Peyer's patch (tissue), 4 donors: ENCODE measurements at regions not wholly inside any gene's neighbourhood (a gene's known extent, or its start where the extent isn't known, plus 50 kb on each side); places are given as distances from the start of the nearest gene placed in this dataset.

Experiments
- DNase-seq, 3 donors: peaks; one replicate each; pipeline ENCODE4 v3.0.0-alpha.2; 2017 to 2019
- H3K27ac ChIP-seq, 4 donors: fragments of 200-600 bp; sonication (generic); one replicate each; pipeline ENCODE4 v1.5.1; 2016 to 2019
- H3K27me3 ChIP-seq, 2 donors: fragments of 200-600 bp; sonication (generic); one replicate each; pipeline ENCODE4 v1.5.1; 2019
- H3K36me3 ChIP-seq, 3 donors: fragments of 200-600 bp; sonication (generic); one replicate each; pipeline ENCODE4 v1.5.1; 2016 to 2019
- H3K4me1 ChIP-seq, 4 donors: fragments of 200-600 bp; sonication (generic); one replicate each; pipeline ENCODE4 v1.5.1; 2016 to 2019
- H3K4me3 ChIP-seq, 4 donors: fragments of 200-600 bp; sonication (generic); 1 replicate in 3 of 4; 2 replicates in 1 of 4; pipeline ENCODE4 v1.5.1; 2016 to 2019; ENCODE audit warnings: mild to moderate bottlenecking in 1 of 4
- H3K9me3 ChIP-seq, 4 donors: fragments of 200-600 bp; sonication (generic); one replicate each; pipeline ENCODE4 v1.5.1; 2016 to 2019; ENCODE audit warnings: mild to moderate bottlenecking in 1 of 4
- POLR2A ChIP-seq, 2 donors: fragments of 450-650 bp; IDR thresholded peaks; one replicate each; pipeline ENCODE4 v1.5.1; 2017; ENCODE audit warnings: antibody characterized with exemption in 2 of 2, mild to moderate bottlenecking in 2 of 2, moderate library complexity in 2 of 2
- TF ChIP-seq, protein P1 (sequence below), 6 experiments: fragments of 450-650 bp in 4 of 6; fragments of 200-600 bp in 2 of 6; sonication (generic) in 1 of 6; IDR thresholded peaks; one replicate each; pipeline ENCODE4 v1.5.1; 2017 to 2019; ENCODE audit warnings: antibody characterized with exemption in 6 of 6, mild to moderate bottlenecking in 3 of 6, moderate library complexity in 1 of 6

DNA sequence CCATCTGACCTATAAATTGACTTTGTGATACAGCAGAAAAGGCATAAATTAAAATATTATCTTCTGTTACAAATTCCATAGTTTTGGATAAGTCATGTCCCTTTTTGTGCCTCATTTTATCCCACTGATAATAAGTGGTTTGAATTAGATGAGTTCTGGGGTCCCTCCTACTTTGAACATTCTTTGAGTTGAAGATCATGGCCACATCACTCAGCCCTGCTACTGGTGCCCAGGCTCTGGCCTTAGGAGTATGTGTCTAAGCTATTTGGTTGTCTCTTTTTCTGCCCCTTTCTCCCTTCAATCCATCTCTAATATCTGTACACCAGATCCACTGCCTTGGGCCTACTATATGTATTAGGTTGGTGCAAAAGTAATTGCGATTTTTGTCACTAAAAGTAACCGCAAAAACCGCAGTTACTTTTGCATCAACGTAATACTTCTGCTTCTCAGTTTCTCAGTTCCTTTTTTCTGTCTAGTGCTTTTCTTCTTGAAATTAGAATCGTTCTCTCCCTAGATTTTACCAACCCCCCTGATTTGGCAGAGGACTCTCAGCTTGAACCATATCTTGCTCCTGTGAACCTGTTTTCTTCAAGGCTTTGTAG is 362.5 kb upstream of the TNP1 start:
- no peak overlapping the region for H3K27ac ChIP-seq
- H3K36me3 ChIP-seq, result no peaks in the 10 kb centered on the region
- H3K4me3 ChIP-seq, result no peak overlapping the region
- DNase-seq, result no peak
- no peaks in the 10 kb centered on the region for H3K27me3 ChIP-seq
- TF ChIP-seq, protein P1, sequence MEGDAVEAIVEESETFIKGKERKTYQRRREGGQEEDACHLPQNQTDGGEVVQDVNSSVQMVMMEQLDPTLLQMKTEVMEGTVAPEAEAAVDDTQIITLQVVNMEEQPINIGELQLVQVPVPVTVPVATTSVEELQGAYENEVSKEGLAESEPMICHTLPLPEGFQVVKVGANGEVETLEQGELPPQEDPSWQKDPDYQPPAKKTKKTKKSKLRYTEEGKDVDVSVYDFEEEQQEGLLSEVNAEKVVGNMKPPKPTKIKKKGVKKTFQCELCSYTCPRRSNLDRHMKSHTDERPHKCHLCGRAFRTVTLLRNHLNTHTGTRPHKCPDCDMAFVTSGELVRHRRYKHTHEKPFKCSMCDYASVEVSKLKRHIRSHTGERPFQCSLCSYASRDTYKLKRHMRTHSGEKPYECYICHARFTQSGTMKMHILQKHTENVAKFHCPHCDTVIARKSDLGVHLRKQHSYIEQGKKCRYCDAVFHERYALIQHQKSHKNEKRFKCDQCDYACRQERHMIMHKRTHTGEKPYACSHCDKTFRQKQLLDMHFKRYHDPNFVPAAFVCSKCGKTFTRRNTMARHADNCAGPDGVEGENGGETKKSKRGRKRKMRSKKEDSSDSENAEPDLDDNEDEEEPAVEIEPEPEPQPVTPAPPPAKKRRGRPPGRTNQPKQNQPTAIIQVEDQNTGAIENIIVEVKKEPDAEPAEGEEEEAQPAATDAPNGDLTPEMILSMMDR (IDR thresholded peaks at IDR 0.05), result no peak
- H3K9me3 ChIP-seq, result no peaks in the 10 kb centered on the region
- no peaks in the 10 kb centered on the region for H3K4me1 ChIP-seq

DNA sequence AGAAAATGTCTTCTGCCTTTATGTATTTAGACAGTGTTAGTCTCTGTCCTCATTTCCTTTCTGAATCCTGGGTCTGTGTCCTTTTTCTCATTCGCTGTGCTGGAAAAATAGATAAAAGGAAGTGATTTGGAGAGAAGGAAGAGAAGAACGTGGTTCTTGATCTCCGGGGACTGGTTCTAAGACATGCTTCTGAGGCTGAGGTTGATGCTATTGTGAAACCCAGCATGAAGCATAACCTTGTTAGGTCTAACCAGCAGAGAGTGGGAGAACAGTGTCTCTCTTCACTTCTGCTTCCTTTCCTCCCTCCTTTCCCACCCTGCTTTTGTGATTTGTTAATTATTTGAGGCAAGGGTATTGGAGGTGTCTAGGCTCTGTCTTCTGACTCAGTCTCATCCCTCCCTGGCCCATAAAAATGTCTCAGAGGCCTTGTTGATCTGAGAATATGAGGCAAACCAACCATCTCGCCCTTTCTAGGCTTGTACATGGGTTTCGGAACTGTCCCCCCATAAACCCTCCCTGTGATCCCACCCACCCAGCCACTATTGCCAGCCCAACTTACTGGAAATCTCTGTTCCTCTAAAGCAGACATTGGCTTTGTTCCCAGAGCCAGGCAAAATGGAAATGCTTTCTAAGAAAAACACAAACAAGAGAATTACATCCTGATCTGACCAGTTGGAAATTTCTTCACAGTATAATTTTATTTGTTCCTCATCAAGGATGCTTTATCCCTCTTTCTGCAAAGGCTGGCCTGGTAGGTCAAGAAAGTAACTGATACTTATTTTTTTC is 360.6 kb upstream of the TNP1 start:
- DNase-seq, result no peak
- H3K36me3 ChIP-seq, result no peaks in the 10 kb centered on the region
- no peak overlapping the region for H3K27ac ChIP-seq
- no peak overlapping the region for H3K4me3 ChIP-seq
- no peaks in the 10 kb centered on the region for H3K9me3 ChIP-seq
- H3K27me3 ChIP-seq, result no peaks in the 10 kb centered on the region
- no peaks in the 10 kb centered on the region for H3K4me1 ChIP-seq
- TF ChIP-seq POLR2A (IDR thresholded peaks at IDR 0.05), result no peak
- TF ChIP-seq, protein P1 (IDR thresholded peaks at IDR 0.05), result no peak

DNA sequence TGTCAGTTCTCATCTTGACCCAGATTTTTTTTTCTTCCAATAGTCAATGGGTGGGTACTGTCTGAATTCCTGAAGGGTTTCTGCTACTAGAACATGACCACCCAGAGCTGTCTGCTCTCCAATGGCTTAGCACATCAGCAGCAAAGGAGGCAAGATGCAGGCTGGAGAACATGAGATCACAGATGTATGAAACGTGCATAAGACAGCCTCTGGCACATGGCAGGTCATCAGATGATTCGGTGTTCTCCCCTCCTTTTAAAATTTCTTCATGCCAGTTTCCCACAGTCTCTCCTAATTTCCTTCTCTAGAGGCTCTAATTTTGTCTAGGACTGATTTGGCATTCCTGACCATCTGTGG is 359.3 kb upstream of the TNP1 start:
- DNase-seq, result no peak
- Histone ChIP-seq H3K4me1 (no peaks in the 10 kb centered on the region), H3K27ac (no peak overlapping the region), H3K9me3 (no peaks in the 10 kb centered on the region), H3K4me3 (no peak overlapping the region), H3K36me3 (no peaks in the 10 kb centered on the region), H3K27me3 (no peaks in the 10 kb centered on the region)
- TF ChIP-seq, protein P1 (IDR thresholded peaks at IDR 0.05), result no peak
- no peak for TF ChIP-seq POLR2A (IDR thresholded peaks at IDR 0.05)

DNA sequence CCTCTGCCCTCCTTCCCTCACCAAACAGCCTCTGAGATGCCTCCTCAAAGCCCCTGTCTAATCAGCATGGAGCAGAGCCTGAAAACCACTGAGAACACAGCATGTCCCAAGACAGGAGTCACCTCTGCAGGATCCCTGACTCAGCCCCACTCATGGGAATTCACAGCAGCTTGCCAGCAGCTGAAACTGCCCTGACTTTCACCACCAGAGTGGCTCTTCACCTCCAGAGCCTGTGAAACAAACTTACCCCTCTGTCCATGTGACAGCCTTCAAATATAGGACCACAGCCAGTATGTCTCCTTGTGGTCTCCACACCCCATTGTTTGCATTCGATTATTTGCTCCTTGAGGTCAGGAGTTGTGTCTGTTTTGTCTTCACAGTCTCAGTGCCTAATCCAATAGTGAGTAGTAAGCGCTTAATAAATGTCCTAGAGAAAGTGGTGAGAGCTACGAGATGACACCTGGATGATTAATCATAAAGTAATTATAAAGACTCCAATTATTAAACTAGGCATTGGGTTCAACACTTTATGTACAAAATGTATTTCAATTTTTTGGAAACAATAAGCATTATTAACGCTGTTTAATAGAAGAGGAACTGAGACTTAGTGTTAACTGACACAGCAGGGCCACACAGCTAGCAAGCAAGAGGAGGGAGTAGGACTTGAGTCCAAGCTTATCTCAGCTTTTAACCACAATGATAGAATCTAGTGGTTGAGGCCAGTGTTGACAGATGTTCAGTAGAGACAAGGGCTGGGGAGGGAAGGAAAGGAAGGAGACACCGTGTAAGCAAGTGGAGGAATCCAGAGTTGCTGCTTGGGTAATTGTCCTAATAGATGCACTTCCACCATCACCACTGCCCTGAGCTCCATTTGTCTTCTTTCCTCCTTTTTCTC is 358.7 kb upstream of the TNP1 start:
- no peak for TF ChIP-seq POLR2A (IDR thresholded peaks at IDR 0.05)
- TF ChIP-seq, protein P1 (IDR thresholded peaks at IDR 0.05), result no peak
- H3K4me1 ChIP-seq, result no peaks in the 10 kb centered on the region
- no peaks in the 10 kb centered on the region for H3K27me3 ChIP-seq
- no peak overlapping the region for H3K27ac ChIP-seq
- no peaks in the 10 kb centered on the region for H3K9me3 ChIP-seq
- no peak for DNase-seq
- no peak overlapping the region for H3K4me3 ChIP-seq
- no peaks in the 10 kb centered on the region for H3K36me3 ChIP-seq

DNA sequence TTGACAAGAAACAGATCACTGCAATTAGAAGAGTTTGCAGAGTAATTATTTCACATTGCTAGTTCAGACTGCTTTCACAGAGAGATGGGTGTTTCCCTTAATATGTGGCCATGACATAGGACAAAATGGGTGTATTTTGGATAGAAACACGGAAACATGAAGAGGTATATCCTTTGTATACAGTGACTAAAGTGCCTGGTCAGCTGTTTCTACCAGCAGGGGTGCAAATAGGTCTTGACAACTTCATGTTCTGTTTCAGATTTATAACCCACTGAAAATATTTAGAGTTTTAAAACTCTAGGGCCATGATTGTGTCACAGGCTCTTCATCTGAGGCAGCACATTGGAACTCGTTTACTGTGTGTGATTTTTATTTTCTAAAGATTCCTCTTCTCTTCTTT is 357.1 kb upstream of the TNP1 start:
- Histone ChIP-seq H3K27me3 (no peaks in the 10 kb centered on the region), H3K36me3 (no peaks in the 10 kb centered on the region), H3K9me3 (no peaks in the 10 kb centered on the region), H3K4me1 (no peaks in the 10 kb centered on the region), H3K4me3 (no peak overlapping the region), H3K27ac (no peak overlapping the region)
- no peak for TF ChIP-seq POLR2A (IDR thresholded peaks at IDR 0.05)
- TF ChIP-seq, protein P1 (IDR thresholded peaks at IDR 0.05), result no peak
- no peak for DNase-seq
